Neural cell (in vitro differentiated cells): ENCODE measurements at regions not wholly inside any gene's neighbourhood (a gene's known extent, or its start where the extent isn't known, plus 50 kb on each side); places are given as distances from the start of the nearest gene placed in this dataset.

Experiments used
- H2AFZ ChIP-seq: fragments of 200-600, 300-800 bp; sonication (generic), shearing (Covaris generic); 2 replicates; pipeline ENCODE4 v1.6.0; 2014; ENCODE audit warnings: low read depth, mild to moderate bottlenecking, antibody characterized with exemption, low read length, moderate library complexity
- H3F3A ChIP-seq: fragments of 200-600 bp; shearing (Covaris generic); 2 replicates; pipeline ENCODE4 v1.6.1; 2016; ENCODE audit warnings: mild to moderate bottlenecking, moderate library complexity, mixed read lengths, antibody characterized with exemption, low read length; ENCODE audit not compliant: insufficient read depth, poor library complexity, severe bottlenecking
- H3K27ac ChIP-seq: fragments of 200-600, 300-800 bp; sonication (generic), shearing (Covaris generic); 2 replicates; pipeline ENCODE4 v1.5.1; 2014; ENCODE audit warnings: mild to moderate bottlenecking, low read length, moderate library complexity
- H3K27me3 ChIP-seq: fragments of 300-800, 200-600 bp; sonication (generic), shearing (Covaris generic); 2 replicates; pipeline ENCODE4 v1.6.0; 2014; ENCODE audit warnings: mild to moderate bottlenecking, low read depth, low read length, moderate library complexity; ENCODE audit not compliant: insufficient read depth
- H3K36me3 ChIP-seq: fragments of 300-800, 200-600 bp; sonication (generic), shearing (Covaris generic); 2 replicates; pipeline ENCODE4 v1.5.1; 2014; ENCODE audit warnings: mild to moderate bottlenecking, antibody characterized with exemption, low read length, moderate library complexity; ENCODE audit not compliant: insufficient read depth
- H3K4me2 ChIP-seq: fragments of 300-800, 200-600 bp; sonication (generic), shearing (Covaris generic); 2 replicates; pipeline ENCODE4 v1.6.0; 2014; ENCODE audit warnings: mild to moderate bottlenecking, low read length
- H3K4me3 ChIP-seq: fragments of 300-800, 200-600 bp; sonication (generic), shearing (Covaris generic); 2 replicates; pipeline ENCODE4 v1.5.1; 2014; ENCODE audit warnings: mild to moderate bottlenecking, low read length, moderate library complexity
- H3K79me2 ChIP-seq: fragments of 200-600 bp; shearing (Covaris generic); replicated peaks from 2 replicates; pipeline ENCODE4 v1.6.0; 2014; ENCODE audit warnings: mild to moderate bottlenecking, low read length, moderate library complexity; ENCODE audit not compliant: insufficient read depth
- H3K9ac ChIP-seq: fragments of 300-800, 200-600 bp; sonication (generic), shearing (Covaris generic); 2 replicates; pipeline ENCODE4 v1.6.1; 2016; ENCODE audit warnings: mild to moderate bottlenecking, low read length, mixed read lengths
- H3K9me2 ChIP-seq: fragments of 200-600 bp; shearing (Covaris generic); 2 replicates; pipeline ENCODE4 v1.6.1; 2016; ENCODE audit warnings: mild to moderate bottlenecking, low read length, mixed read lengths; ENCODE audit not compliant: insufficient read depth
- H3K9me3 ChIP-seq: fragments of 200-600, 300-800 bp; sonication (generic), shearing (Covaris generic); 2 replicates; pipeline ENCODE4 v1.6.1; 2016; ENCODE audit warnings: mild to moderate bottlenecking, mixed run types, low read length, moderate library complexity, mixed read lengths
- H4K20me1 ChIP-seq: fragments of 200-600 bp; shearing (Covaris generic); 2 replicates; pipeline ENCODE4 v1.6.1; 2016; ENCODE audit warnings: mild to moderate bottlenecking, mixed run types; ENCODE audit not compliant: insufficient read depth
- EP300 ChIP-seq: fragments of 450-650 bp; conservative IDR thresholded peaks from 2 replicates; pipeline ENCODE4 v1.6.1; 2014; ENCODE audit warnings: antibody characterized with exemption, mild to moderate bottlenecking, moderate library complexity; ENCODE audit not compliant: poor library complexity, severe bottlenecking
- EZH2 ChIP-seq: fragments of 200-600, 300-800 bp; shearing (Covaris generic), sonication (generic); IDR thresholded peaks from 2 replicates; pipeline ENCODE4 v1.6.1; 2014; ENCODE audit warnings: antibody characterized with exemption, low read length, borderline replicate concordance, mild to moderate bottlenecking; ENCODE audit not compliant: insufficient read depth, poor library complexity, severe bottlenecking
- MXI1 ChIP-seq: fragments of 450-650 bp; conservative IDR thresholded peaks from 2 replicates; pipeline ENCODE4 v1.6.1; 2014; ENCODE audit warnings: antibody characterized with exemption, mild to moderate bottlenecking; ENCODE audit not compliant: poor library complexity, severe bottlenecking
- POLR2AphosphoS5 ChIP-seq: IDR thresholded peaks from 2 replicates; pipeline ENCODE4 v1.6.1; 2012
- RAD21 ChIP-seq: fragments of 450-650 bp; conservative IDR thresholded peaks from 2 replicates; pipeline ENCODE4 v1.6.1; 2014; ENCODE audit warnings: antibody characterized with exemption, mild to moderate bottlenecking, moderate library complexity
- SMC3 ChIP-seq: fragments of 450-650 bp; conservative IDR thresholded peaks from 2 replicates; pipeline ENCODE4 v1.6.1; 2014; ENCODE audit warnings: antibody characterized with exemption, mild to moderate bottlenecking, moderate library complexity; ENCODE audit not compliant: poor library complexity
- TAF1 ChIP-seq: IDR thresholded peaks from 2 replicates; pipeline ENCODE4 v1.6.1; 2012; ENCODE audit warnings: low read depth
- TF ChIP-seq, protein P1 (sequence below): IDR thresholded peaks from 2 replicates; pipeline ENCODE4 v1.6.1; 2012; ENCODE audit warnings: borderline replicate concordance
- TF ChIP-seq, protein P2 (sequence below): fragments of 450-650 bp; IDR thresholded peaks from 2 replicates; pipeline ENCODE4 v1.5.1; 2014; ENCODE audit warnings: antibody characterized with exemption, mild to moderate bottlenecking, moderate library complexity; ENCODE audit not compliant: poor library complexity, severe bottlenecking

- no peaks in the 10 kb centered on the region for H3K27me3 ChIP-seq
- peak overlapping the region; percentile 25 for H3K9ac ChIP-seq
- H3K9me3 ChIP-seq, result no peaks in the 10 kb centered on the region
- H2AFZ ChIP-seq, result no peak overlapping the region
- H3F3A ChIP-seq, result no peaks in the 10 kb centered on the region
- H3K4me2 ChIP-seq, result peak overlapping the region; percentile 25
- no peaks in the 10 kb centered on the region for H4K20me1 ChIP-seq
- H3K27ac ChIP-seq, result peak overlapping the region; percentile 21
- no peaks in the 10 kb centered on the region for H3K9me2 ChIP-seq
- H3K36me3 ChIP-seq, result no peaks in the 10 kb centered on the region
- no peaks in the 10 kb centered on the region for H3K79me2 ChIP-seq
- H3K4me3 ChIP-seq, result peak overlapping the region; percentile 37
- no peak for TF ChIP-seq EZH2
- peak; percentile 37 for TF ChIP-seq RAD21
- no peak for TF ChIP-seq MXI1
These were observed 93.2 kb upstream of the SOX1 start for GRCh38 chr13:111973605-111974340.

GRCh38 chr13:111974341-111974640 lies 92.7 kb upstream of the SOX1 start:
- no peaks in the 10 kb centered on the region for H3K79me2 ChIP-seq

DNA sequence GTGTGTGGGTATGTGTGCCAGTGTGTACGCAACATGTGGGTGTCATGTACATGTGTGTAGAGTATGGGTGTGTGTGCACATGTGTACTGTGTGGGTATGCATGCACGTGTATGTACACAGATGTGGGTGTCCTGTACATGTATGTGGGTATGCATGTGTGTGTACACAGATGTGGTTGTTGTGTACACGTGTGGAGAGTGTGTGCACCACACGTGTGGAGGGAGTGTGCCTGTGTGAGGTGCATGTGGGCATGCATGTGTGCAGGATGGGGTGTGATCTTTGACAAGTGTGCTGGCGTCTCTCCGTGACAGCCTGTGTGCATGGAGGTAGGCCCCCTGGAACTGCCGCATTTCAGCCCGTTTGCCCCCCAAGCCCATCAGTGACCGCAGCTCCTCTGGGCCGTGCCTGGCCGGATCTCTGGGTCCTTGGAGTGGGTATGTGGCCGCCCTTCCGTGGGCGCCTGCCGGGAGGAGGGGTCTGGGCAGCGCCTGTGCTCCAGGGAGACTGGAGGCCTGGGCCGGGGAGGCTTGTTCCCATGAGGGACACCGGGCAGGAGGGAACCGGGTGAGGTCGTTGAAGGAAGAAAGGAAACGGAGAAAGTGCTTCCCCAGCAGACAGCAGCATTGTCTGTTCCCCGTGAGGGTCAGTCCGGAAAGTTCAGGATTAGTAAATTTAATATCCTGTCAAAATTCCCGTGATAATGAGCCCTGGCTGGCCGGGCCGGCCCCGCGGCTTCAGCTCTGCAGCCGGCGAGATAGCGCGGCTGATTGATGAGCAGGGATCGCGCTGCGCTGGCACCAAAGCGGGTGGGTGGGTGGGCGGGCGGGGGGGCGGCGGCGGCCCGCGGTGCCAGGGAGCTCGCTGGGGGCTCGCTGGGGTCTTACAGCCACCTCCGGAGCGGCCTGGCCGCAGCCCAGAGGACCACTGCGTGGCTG lies 91.1 kb upstream of the SOX1 start:
- no peaks in the 10 kb centered on the region for H3K79me2 ChIP-seq
- H3K9me3 ChIP-seq, result no peaks in the 10 kb centered on the region
- TF ChIP-seq EP300, result no peak
- TF ChIP-seq, protein P1, sequence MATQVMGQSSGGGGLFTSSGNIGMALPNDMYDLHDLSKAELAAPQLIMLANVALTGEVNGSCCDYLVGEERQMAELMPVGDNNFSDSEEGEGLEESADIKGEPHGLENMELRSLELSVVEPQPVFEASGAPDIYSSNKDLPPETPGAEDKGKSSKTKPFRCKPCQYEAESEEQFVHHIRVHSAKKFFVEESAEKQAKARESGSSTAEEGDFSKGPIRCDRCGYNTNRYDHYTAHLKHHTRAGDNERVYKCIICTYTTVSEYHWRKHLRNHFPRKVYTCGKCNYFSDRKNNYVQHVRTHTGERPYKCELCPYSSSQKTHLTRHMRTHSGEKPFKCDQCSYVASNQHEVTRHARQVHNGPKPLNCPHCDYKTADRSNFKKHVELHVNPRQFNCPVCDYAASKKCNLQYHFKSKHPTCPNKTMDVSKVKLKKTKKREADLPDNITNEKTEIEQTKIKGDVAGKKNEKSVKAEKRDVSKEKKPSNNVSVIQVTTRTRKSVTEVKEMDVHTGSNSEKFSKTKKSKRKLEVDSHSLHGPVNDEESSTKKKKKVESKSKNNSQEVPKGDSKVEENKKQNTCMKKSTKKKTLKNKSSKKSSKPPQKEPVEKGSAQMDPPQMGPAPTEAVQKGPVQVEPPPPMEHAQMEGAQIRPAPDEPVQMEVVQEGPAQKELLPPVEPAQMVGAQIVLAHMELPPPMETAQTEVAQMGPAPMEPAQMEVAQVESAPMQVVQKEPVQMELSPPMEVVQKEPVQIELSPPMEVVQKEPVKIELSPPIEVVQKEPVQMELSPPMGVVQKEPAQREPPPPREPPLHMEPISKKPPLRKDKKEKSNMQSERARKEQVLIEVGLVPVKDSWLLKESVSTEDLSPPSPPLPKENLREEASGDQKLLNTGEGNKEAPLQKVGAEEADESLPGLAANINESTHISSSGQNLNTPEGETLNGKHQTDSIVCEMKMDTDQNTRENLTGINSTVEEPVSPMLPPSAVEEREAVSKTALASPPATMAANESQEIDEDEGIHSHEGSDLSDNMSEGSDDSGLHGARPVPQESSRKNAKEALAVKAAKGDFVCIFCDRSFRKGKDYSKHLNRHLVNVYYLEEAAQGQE, result no peak
- no peak for TF ChIP-seq RAD21
- TF ChIP-seq, protein P2, sequence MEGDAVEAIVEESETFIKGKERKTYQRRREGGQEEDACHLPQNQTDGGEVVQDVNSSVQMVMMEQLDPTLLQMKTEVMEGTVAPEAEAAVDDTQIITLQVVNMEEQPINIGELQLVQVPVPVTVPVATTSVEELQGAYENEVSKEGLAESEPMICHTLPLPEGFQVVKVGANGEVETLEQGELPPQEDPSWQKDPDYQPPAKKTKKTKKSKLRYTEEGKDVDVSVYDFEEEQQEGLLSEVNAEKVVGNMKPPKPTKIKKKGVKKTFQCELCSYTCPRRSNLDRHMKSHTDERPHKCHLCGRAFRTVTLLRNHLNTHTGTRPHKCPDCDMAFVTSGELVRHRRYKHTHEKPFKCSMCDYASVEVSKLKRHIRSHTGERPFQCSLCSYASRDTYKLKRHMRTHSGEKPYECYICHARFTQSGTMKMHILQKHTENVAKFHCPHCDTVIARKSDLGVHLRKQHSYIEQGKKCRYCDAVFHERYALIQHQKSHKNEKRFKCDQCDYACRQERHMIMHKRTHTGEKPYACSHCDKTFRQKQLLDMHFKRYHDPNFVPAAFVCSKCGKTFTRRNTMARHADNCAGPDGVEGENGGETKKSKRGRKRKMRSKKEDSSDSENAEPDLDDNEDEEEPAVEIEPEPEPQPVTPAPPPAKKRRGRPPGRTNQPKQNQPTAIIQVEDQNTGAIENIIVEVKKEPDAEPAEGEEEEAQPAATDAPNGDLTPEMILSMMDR, result no peak
- no peak for TF ChIP-seq EZH2
- no peak for TF ChIP-seq POLR2AphosphoS5
- no peak for TF ChIP-seq SMC3
- no peak for TF ChIP-seq MXI1
- TF ChIP-seq TAF1, result no peak
- peak overlapping the region; percentile 73 for H3K27ac ChIP-seq
- no peak overlapping the region for H3K4me3 ChIP-seq
- H3K36me3 ChIP-seq, result no peaks in the 10 kb centered on the region
- no peaks in the 10 kb centered on the region for H3F3A ChIP-seq
- no peak overlapping the region for H3K9ac ChIP-seq
- no peaks in the 10 kb centered on the region for H3K27me3 ChIP-seq
- H2AFZ ChIP-seq, result no peak overlapping the region
- no peaks in the 10 kb centered on the region for H4K20me1 ChIP-seq
- H3K9me2 ChIP-seq, result no peaks in the 10 kb centered on the region
- H3K4me2 ChIP-seq, result no peak overlapping the region

More at GRCh38 chr13:111974341-111974640, 92.7 kb upstream of the SOX1 start:
- H3K9me3 ChIP-seq, result no peaks in the 10 kb centered on the region
- no peaks in the 10 kb centered on the region for H4K20me1 ChIP-seq
- no peak overlapping the region for H2AFZ ChIP-seq
- peak overlapping the region; percentile 37 for H3K4me3 ChIP-seq
- H3K27me3 ChIP-seq, result no peaks in the 10 kb centered on the region
- no peaks in the 10 kb centered on the region for H3F3A ChIP-seq
- peak overlapping the region; percentile 21 for H3K27ac ChIP-seq
- H3K9ac ChIP-seq, result peak overlapping the region; percentile 25
- H3K9me2 ChIP-seq, result no peaks in the 10 kb centered on the region
- no peaks in the 10 kb centered on the region for H3K36me3 ChIP-seq
- TF ChIP-seq EP300, result no peak
- TF ChIP-seq, protein P2, result no peak
- no peak for TF ChIP-seq TAF1
- TF ChIP-seq RAD21, result no peak
- peak overlapping the region; percentile 25 for H3K4me2 ChIP-seq
